Lower leg skin (tissue), 4 donors: ENCODE measurements at regions not wholly inside any gene's neighbourhood (a gene's known extent, or its start where the extent isn't known, plus 50 kb on each side); places are given as distances from the start of the nearest gene placed in this dataset.
A peak's percentile ranks its signal among the peaks of the same experiment; 100 is the strongest.

ENCODE experiments used
- DNase-seq, 2 donors: peaks; one replicate each; pipeline ENCODE4 v3.0.0-alpha.2; 2019; ENCODE audit warnings: low spot score in 2 of 2
- H3K4me3 ChIP-seq: fragments of 200-600 bp; sonication (generic); 2 replicates; pipeline ENCODE4 v1.5.1; 2017; ENCODE audit warnings: mild to moderate bottlenecking, low read depth; ENCODE audit not compliant: poor library complexity, severe bottlenecking
- CTCF ChIP-seq, 3 donors: fragments of 450-650 bp; IDR thresholded peaks; one replicate each; pipeline ENCODE4 v1.5.1; 2016; ENCODE audit warnings: antibody characterized with exemption in 3 of 3, mild to moderate bottlenecking in 3 of 3, moderate library complexity in 2 of 3
- POLR2A ChIP-seq, 2 donors: fragments of 450-650 bp; IDR thresholded peaks; one replicate each; pipeline ENCODE4 v1.6.1; 2016 to 2017; ENCODE audit warnings: antibody characterized with exemption in 2 of 2, mild to moderate bottlenecking in 1 of 2, moderate library complexity in 1 of 2
- WGBS, 2 donors: methylation state at CpG; one replicate each; pipeline ENCODE4 v1.1.5; 2018; 5-methylcytosine and 5-hydroxymethylcytosine counted together
- intact Hi-C: fragments of 100-400 bp; cut with DNase I; formaldehyde crosslinking; loops from one replicate; pipeline ENCODE4 v1.15.0; 2023; ENCODE audit warnings: low total_unique reads

- DNase-seq: no peak
- TF ChIP-seq CTCF (IDR thresholded peaks at IDR 0.05) (no peak), POLR2A (IDR thresholded peaks at IDR 0.05) (no peak)
- no peak overlapping the region for H3K4me3 ChIP-seq
- WGBS, 2 donors: 46 to 48% methylated on average over 1 of the region's 1 CpG
- intact Hi-C loops: no loop called here
Measured at GRCh38 chr1:222886878-222887351, 72.1 kb downstream of the DISP1 start.

DNA sequence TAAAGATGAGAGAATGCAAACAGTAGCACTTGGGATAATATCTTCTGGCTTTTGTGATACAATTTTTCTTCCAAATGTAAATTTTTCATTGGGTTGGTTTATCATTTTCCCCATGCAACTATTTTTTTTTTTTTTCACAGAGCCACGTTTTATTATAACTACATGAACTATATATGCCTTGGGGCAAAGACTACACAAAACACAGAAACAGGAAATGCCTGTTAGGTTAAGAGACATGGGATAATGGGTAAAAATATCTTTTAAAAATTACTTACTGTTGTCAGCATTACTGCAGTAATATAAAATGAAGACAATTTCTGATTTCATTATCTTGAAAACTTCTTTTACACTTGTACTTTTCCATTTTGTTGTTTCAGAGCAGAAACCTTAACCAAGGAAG, 74.6 kb downstream of the DISP1 start:
- WGBS, 2 donors: 23 to 34% methylated on average over 1 of the region's 1 CpG
- H3K4me3 ChIP-seq: no peak overlapping the region
- intact Hi-C loops: no loop called here
- DNase-seq: no peak
- TF ChIP-seq POLR2A (IDR thresholded peaks at IDR 0.05) (no peak), CTCF (IDR thresholded peaks at IDR 0.05) (no peak)

DNA sequence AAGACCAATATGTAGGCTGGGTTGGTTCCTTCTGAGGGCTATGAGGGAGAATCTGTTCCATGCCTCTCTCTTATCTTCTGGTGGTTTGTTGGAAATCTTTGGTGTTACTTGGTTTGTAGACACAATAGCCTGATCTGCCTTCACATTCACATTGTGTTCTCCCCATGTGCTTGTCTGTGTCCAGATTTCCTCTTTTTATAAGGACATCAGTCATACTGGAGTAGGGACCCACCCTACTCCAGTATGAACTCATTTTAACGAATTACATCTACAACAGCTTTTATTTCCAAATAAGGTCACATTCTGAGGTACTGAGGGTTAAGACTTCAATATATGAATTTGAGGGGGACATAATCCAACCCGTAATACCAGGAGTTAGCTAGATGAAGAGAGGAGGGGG, 75.9 kb downstream of the DISP1 start:
- intact Hi-C loops: loop anchor here (10.0 kb wide), 1 partner anchor 1476 kb away; no protein-coding TSS in a partner anchor

DNA sequence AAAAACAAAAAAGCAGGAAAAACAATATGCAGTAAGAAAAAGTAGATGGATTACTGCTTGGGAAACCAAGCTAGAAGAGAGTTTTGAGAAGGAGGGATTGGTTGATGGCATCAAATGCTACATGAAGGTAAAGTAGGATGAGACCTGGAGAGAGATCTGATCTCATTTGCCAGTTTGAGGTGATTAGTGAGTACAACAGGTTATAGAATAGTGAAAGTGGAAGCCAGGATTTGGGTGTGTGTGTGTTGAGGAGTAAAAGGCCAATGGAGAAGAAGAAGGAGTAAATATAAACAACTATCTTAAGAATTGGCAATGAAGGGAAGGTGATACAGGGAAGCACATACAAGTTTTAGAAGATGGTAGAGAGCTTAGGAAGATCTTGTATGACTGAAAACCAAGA, 76.7 kb downstream of the DISP1 start:
- no peak for DNase-seq
- TF ChIP-seq CTCF (IDR thresholded peaks at IDR 0.05) (no peak), POLR2A (IDR thresholded peaks at IDR 0.05) (no peak)
- H3K4me3 ChIP-seq: no peak overlapping the region
- intact Hi-C loops: loop anchor here (10.0 kb wide), 1 partner anchor 1477 kb away; no protein-coding TSS in a partner anchor

More for the DNA sequence above, 75.9 kb downstream of the DISP1 start:
- H3K4me3 ChIP-seq: no peak overlapping the region
- TF ChIP-seq POLR2A (IDR thresholded peaks at IDR 0.05): no peak
- no peak for TF ChIP-seq CTCF (IDR thresholded peaks at IDR 0.05)
- no peak for DNase-seq
- WGBS, 2 donors: 86 to 96% methylated on average over 2 of the region's 2 CpGs

- DNase-seq: no peak
- 61 to 62% methylated on average over 8 of the region's 8 CpGs for WGBS, 2 donors
- TF ChIP-seq CTCF (IDR thresholded peaks at IDR 0.05) (no peak), POLR2A (IDR thresholded peaks at IDR 0.05) (no peak)
- no peak overlapping the region for H3K4me3 ChIP-seq
- intact Hi-C loops: loop anchor here (10.0 kb wide), 1 partner anchor 1477 kb away; no protein-coding TSS in a partner anchor
Measured at GRCh38 chr1:222892137-222892769, 77.4 kb downstream of the DISP1 start.

GRCh38 chr1:222893255-222893654, 78.4 kb downstream of the DISP1 start:
- 56 to 58% methylated on average over 12 of the region's 13 CpGs for WGBS, 2 donors
- intact Hi-C loops: loop anchor here (10.0 kb wide), 1 partner anchor 1478 kb away; no protein-coding TSS in a partner anchor
- DNase-seq: peak in 1 of 2 donors; percentile 26
- no peak overlapping the region for H3K4me3 ChIP-seq
- TF ChIP-seq POLR2A (IDR thresholded peaks at IDR 0.05) (no peak), CTCF (IDR thresholded peaks at IDR 0.05) (no peak)
